Neural progenitor cell (in vitro differentiated cells): ENCODE measurements at regions not wholly inside any gene's neighbourhood (a gene's known extent, or its start where the extent isn't known, plus 50 kb on each side); places are given as distances from the start of the nearest gene placed in this dataset.

ENCODE experiments used
- CTCF ChIP-seq: fragments of 200-600 bp; sonication (generic); IDR thresholded peaks from 2 replicates; pipeline ENCODE4 v1.5.1; 2017; ENCODE audit warnings: antibody characterized with exemption, mild to moderate bottlenecking
- EZH2phosphoT487 ChIP-seq: fragments of 200-600 bp; sonication (generic); IDR thresholded peaks from 2 replicates; pipeline ENCODE4 v1.6.1; 2017; ENCODE audit warnings: antibody characterized with exemption

GRCh38 chr2:149670086-149670485 is 82.5 kb upstream of the MMADHC start:
- TF ChIP-seq CTCF (no peak), EZH2phosphoT487 (no peak)
